GM21529 (cell line): ENCODE measurements at regions not wholly inside any gene's neighbourhood (a gene's known extent, or its start where the extent isn't known, plus 50 kb on each side); places are given as distances from the start of the nearest gene placed in this dataset.
A peak's percentile ranks its signal among the peaks of the same experiment; 100 is the strongest.

ENCODE experiments used
- ATAC-seq: cut with Tn5 transposase; IDR thresholded peaks from one replicate; pipeline ENCODE4 v1.9.1; 2021; ENCODE audit not compliant: unreplicated experiment

GRCh38 chr10:118835682-118836326 is 81.0 kb upstream of the CACUL1 start:
- ATAC-seq = no peak

- no peak for ATAC-seq
These were observed 83.6 kb upstream of the CACUL1 start for GRCh38 chr10:118838364-118838763.

DNA sequence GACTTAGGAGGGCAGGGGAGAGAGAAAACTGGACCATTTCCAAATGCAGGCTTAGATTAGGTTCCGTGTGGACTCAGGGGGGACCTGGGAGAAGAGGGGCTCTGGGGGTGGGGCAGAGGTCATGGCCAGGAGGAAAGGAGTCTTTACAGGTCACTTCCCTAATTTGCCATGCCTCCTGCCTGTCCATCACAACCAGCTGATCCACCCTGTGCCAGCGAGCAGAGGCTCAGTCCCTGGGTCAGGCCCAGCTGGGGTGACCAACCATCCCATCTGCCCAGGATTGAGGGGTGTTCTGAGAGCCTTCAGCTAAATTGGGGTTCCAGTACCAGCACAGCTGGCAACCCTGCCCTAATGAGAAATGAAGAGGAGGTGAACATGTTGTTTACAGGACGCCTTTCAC is 84.6 kb upstream of the CACUL1 start:
- no peak for ATAC-seq

DNA sequence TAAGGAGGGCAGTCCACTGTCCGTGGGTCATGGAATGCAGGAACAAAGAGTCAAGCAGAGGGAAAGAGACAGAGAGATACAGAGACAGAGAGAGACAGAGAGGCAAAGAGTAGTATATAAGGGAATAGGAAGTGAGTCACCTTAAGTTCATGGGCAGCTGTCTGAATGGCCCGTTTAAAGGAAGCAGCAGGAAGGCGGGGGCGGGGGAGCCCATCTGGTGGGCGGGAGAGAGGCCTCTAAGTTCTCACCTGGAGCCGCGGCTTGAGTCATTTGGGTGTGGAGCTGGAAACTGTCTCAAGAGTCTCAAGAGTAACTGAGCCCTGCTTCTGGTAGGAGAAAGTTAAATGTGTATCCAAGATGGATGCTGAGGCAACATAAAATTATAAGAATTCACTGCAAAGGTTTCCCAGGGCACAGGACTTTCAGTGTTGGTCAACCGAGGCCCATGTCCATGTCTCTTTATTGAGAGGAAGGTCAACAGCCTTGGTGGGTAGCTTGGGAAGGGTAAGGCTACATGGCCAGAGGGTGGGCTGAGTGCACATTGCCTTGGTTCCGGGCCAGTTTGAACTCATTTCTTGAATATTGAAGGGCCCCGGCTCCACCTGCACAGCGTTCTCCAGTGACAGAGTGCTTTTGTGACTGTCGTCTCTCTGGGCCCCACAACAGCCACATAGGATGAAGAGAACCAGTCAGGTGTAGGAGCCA is 85.5 kb upstream of the CACUL1 start:
- no peak for ATAC-seq

- no peak for ATAC-seq
These were observed 86.2 kb upstream of the CACUL1 start for GRCh38 chr10:118840776-118841468.

- no peak for ATAC-seq
These were observed 87.3 kb upstream of the CACUL1 start for GRCh38 chr10:118841881-118842605.

GRCh38 chr10:118842843-118843624 is 88.3 kb upstream of the CACUL1 start:
- no peak for ATAC-seq

DNA sequence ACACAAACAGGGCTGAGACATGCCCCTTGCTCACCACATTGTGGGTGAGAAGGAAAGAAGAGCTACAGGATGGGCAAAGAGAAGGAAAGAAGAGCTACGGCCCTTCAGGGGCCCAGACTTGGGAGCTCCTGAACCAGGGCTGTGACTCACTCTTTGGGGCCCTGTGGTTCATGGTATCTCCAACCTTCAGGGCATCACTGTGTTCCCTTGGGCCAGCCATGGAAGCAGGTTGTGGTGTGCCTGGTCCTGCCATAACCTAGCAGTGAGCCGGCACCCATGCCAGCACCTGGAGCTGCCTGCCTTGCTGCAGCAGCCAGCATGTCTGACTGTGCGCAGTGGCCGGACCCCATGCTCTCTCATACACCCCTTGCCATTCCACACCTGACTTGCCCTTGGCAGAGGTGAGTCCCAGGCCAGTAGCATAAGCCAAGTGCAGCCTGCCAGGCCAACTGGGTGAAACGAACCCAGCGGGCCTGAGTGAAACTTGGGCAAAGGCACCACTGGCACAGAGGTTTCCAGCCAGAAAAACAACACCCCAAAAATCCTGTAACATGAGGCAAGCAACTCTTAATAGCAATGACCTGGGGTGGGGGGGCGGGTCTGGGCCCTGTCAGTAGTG is 89.0 kb upstream of the CACUL1 start:
- ATAC-seq = no peak

DNA sequence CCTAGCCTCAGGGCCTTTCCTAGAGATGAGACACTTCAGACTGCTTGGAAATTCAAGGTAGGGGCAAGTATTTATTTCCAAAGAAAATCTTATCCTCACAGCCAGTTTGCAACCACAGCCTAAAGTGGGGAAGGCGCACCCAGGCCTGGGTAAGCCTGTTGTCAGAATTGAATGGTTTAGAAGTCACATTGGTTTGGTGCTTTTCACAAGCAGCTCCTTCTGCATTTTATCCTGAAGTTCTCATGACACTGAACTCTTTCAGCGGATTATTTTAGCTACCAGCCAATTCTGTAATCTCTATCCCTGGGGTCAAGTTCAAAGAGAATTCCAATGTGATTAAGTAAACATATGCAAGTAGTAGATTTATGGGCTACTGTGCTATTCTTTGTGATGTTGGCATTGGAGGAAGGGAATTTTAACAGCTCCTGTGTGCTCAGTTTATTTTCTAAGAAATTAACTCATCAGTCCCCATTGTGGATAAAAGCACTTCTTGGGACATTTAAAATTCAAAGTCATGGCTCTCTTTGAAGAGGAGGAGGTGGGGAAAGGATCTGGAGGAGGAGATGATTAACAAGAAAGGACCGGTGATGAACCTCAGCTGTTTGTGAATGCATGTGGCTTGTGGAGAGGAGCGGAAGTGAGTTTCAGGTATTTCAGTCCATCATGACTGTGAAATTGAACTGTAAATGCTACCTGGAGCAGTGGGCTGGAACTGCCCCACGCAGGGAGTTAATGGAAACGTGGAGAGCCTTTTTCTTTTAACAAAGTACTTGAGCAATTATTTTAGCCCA is 90.2 kb upstream of the CACUL1 start:
- no peak for ATAC-seq

DNA sequence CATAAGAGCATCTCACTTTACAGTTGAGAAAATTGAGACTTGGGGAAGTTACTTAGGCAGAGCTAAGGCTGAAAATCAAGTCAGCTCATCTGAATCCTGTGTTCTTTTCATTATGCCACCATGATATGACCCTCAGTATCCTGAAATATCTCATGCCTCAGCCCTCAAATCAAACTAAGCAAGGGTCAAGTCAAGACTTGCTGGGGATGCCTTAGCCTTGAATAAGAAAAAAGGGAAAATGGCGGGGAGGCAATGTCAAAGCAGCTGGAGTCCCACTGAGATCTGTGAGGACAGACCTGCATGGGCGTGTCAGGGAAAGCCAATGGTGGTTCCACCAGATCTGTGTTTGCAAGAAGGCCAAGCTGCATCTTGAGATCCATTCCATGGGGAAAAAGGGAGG is 91.0 kb upstream of the CACUL1 start:
- ATAC-seq = no peak

GRCh38 chr10:118850418-118851061 is 95.8 kb upstream of the CACUL1 start:
- peak; percentile 65 for ATAC-seq

- ATAC-seq = peak; percentile 88
These were observed 96.6 kb upstream of the CACUL1 start for GRCh38 chr10:118851062-118852035.

DNA sequence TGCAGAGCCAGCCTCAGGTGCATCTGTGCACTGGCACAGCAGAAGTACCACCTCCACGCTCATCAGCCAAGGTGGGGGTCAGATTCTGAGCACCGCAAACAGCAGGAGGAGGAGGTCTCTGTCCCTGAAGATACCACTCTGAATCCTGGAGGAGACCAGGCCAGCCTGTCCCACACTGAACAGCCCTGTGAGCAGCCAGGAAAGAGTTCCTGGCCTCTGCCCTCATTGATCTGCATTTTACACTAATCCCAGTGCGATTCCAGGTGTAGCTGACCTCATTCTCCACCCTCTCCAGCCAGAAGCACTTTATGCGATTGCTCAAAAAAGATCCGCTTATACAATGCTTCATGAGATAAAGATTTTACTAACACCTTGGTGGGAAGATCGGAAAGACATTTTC is 99.1 kb upstream of the CACUL1 start:
- no peak for ATAC-seq

GRCh38 chr10:118856106-118856505 is 101.3 kb upstream of the CACUL1 start:
- no peak for ATAC-seq

- no peak for ATAC-seq
These were observed 111.4 kb upstream of the CACUL1 start for GRCh38 chr10:118865998-118866693.

- no peak for ATAC-seq
These were observed 113.0 kb upstream of the CACUL1 start for GRCh38 chr10:118867768-118868167.

GRCh38 chr10:118868589-118868988 is 113.8 kb upstream of the CACUL1 start:
- ATAC-seq = no peak
